ENCODE measurements at regions not wholly inside any gene's neighbourhood (a gene's known extent, or its start where the extent isn't known, plus 50 kb on each side); places are given as distances from the start of the nearest gene placed in this dataset.

GRCh38 chrX:16335181-16335580, 167.9 kb downstream of the MAGEB17 start (continued):
- TF ChIP-seq SKIL (IDR thresholded peaks at IDR 0.05; ENCODE audit: low read depth, poor library complexity, severe bottlenecking): no peak
- no peak for TF ChIP-seq CREM (IDR thresholded peaks at IDR 0.05; ENCODE audit: low read depth)

- H3K36me3 ChIP-seq (ENCODE audit: control insufficient read depth in 2 of 2, insufficient read depth in 2 of 2, low read length in 1 of 2): no peaks in the 10 kb centered on the region
- FAIRE-seq (no peak), ATAC-seq (no peak), DNase-seq (ENCODE audit: low read depth, low spot score) (no peak)
- H3K27ac ChIP-seq (ENCODE audit: control insufficient read depth, insufficient read depth): no peak overlapping the region
- H3K9ac ChIP-seq (ENCODE audit: control insufficient read depth, insufficient read depth, low read length): no peak overlapping the region
- ChIA-PET SMC1A (ENCODE audit: uncharacterized antibody, unreplicated experiment) (no interaction called here), POLR2A (no interaction called here), RAD21 (ENCODE audit: unreplicated experiment) (no interaction called here), CTCF (no interaction called here)
- no peak overlapping the region for H2AFZ ChIP-seq (ENCODE audit: control insufficient read depth, low read depth, low read length)
- WGBS (ENCODE audit: insufficient coverage, insufficient replicate concordance, low lambda C conversion rate, missing lambda C conversion rate): 7% methylated on average over 4 of the region's 4 CpGs
- no peaks in the 10 kb centered on the region for H3K27me3 ChIP-seq (replicated peaks in 1 of 2; ENCODE audit: control insufficient read depth in 2 of 2, insufficient read depth in 2 of 2, low read length in 1 of 2)
- no peaks in the 10 kb centered on the region for H4K20me1 ChIP-seq (ENCODE audit: control insufficient read depth, insufficient read depth)
- no TSS peak for BruUV-seq (replicated peaks)
- intact Hi-C loops (cut with micrococcal nuclease; ENCODE audit: unreplicated experiment): no loop called here
- H3K4me1 ChIP-seq (ENCODE audit: control insufficient read depth, insufficient read depth, low read length): no peaks in the 10 kb centered on the region
- H3K4me3 ChIP-seq: no peak overlapping the region
- in situ Hi-C loops (cut with MboI): no loop called here
- no peaks in the 10 kb centered on the region for H3K9me3 ChIP-seq (replicated peaks; ENCODE audit: control insufficient read depth, insufficient read depth, low read length)
- no peaks in the 10 kb centered on the region for H3K79me2 ChIP-seq (ENCODE audit: control insufficient read depth, insufficient read depth, low read length)
- TF ChIP-seq NR2C2 (IDR thresholded peaks at IDR 0.05; ENCODE audit: borderline replicate concordance, control insufficient read depth, insufficient read length, low read depth): no peak
- no peak for TF ChIP-seq ELK1 (IDR thresholded peaks at IDR 0.05; ENCODE audit: low read depth, low read length)
- TF ChIP-seq DPF2 (IDR thresholded peaks at IDR 0.05): no peak
- no peak for TF ChIP-seq CBX5 (IDR thresholded peaks at IDR 0.05; ENCODE audit: low read depth)
- no peak for TF ChIP-seq IKZF1 (conservative IDR thresholded peaks at IDR 0.05)
- TF ChIP-seq SMC3 (IDR thresholded peaks at IDR 0.05; ENCODE audit: borderline replicate concordance, low read length): no peak
- no peak for TF ChIP-seq NFYA (IDR thresholded peaks at IDR 0.05; ENCODE audit: borderline replicate concordance, low read depth, low read length)
- no peak overlapping the region for H3K4me2 ChIP-seq (ENCODE audit: control insufficient read depth, insufficient read depth)
These were observed 180.8 kb downstream of the MAGEB17 start for GRCh38 chrX:16347968-16348670.

Data from GM12878 (cell line).